IMR-90 (cell line): ENCODE measurements at regions not wholly inside any gene's neighbourhood (a gene's known extent, or its start where the extent isn't known, plus 50 kb on each side); places are given as distances from the start of the nearest gene placed in this dataset.

Source experiments
- BHLHE40 ChIP-seq: fragments of 150-350 bp; IDR thresholded peaks from 2 replicates; pipeline ENCODE4 v1.6.1; 2016; ENCODE audit warnings: mild to moderate bottlenecking, low read depth, low read length
- CEBPB ChIP-seq: IDR thresholded peaks from 2 replicates; pipeline ENCODE4 v1.6.1; 2012; ENCODE audit warnings: low read depth, low read length, improper control_type of control experiment
- FOS ChIP-seq: fragments of 150-350 bp; IDR thresholded peaks from 2 replicates; pipeline ENCODE4 v1.6.1; 2016; ENCODE audit warnings: low read depth, low read length
- MAFK ChIP-seq: IDR thresholded peaks from 2 replicates; pipeline ENCODE4 v1.6.1; 2012; ENCODE audit warnings: low read depth, low read length, improper control_type of control experiment
- MXI1 ChIP-seq: IDR thresholded peaks from 2 replicates; pipeline ENCODE4 v1.6.1; 2012; ENCODE audit warnings: low read depth, mild to moderate bottlenecking, low read length, moderate library complexity, borderline replicate concordance
- NFE2L2 ChIP-seq: fragments of 150-350 bp; IDR thresholded peaks from 2 replicates; pipeline ENCODE4 v1.6.1; 2016; ENCODE audit warnings: low read depth, mild to moderate bottlenecking, low read length
- POLR2A ChIP-seq: IDR thresholded peaks from 2 replicates; pipeline ENCODE4 v1.6.1; 2012; ENCODE audit warnings: mild to moderate bottlenecking, low read depth, low read length
- RAD21 ChIP-seq: IDR thresholded peaks from 2 replicates; pipeline ENCODE4 v1.6.1; 2012; ENCODE audit warnings: low read length, improper control_type of control experiment
- SMC3 ChIP-seq: fragments of 150-350 bp; IDR thresholded peaks from 2 replicates; pipeline ENCODE4 v1.6.1; 2016; ENCODE audit warnings: low read depth, mild to moderate bottlenecking, antibody characterized with exemption, low read length, moderate library complexity
- TF ChIP-seq, protein P1 (sequence below): conservative IDR thresholded peaks from 2 replicates; pipeline ENCODE4 v1.5.1; 2012; ENCODE audit warnings: mild to moderate bottlenecking, low read depth, low read length, improper control_type of control experiment

DNA sequence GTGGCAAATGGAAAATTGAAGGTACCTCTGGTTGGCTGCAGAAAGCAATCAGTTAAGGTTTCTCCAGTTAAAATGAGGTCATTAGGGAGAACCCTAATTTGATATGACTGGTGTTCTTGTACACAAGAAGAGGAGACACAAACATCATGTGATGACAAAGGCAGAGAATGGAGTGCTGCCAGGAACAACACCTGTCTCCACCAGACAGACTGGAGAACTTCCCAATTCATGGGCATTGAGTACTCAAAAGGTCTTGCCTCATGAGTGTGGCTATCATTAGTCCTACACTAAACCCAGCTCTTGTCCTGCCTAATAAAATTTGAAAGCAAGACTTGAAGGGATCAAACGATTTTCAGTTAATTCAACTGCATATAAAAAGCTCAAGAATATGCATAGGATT lies 152.6 kb downstream of the PTPN20 start:
- TF ChIP-seq, protein P1, sequence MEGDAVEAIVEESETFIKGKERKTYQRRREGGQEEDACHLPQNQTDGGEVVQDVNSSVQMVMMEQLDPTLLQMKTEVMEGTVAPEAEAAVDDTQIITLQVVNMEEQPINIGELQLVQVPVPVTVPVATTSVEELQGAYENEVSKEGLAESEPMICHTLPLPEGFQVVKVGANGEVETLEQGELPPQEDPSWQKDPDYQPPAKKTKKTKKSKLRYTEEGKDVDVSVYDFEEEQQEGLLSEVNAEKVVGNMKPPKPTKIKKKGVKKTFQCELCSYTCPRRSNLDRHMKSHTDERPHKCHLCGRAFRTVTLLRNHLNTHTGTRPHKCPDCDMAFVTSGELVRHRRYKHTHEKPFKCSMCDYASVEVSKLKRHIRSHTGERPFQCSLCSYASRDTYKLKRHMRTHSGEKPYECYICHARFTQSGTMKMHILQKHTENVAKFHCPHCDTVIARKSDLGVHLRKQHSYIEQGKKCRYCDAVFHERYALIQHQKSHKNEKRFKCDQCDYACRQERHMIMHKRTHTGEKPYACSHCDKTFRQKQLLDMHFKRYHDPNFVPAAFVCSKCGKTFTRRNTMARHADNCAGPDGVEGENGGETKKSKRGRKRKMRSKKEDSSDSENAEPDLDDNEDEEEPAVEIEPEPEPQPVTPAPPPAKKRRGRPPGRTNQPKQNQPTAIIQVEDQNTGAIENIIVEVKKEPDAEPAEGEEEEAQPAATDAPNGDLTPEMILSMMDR, result no peak
- TF ChIP-seq POLR2A (no peak), SMC3 (no peak), BHLHE40 (no peak), RAD21 (no peak), NFE2L2 (no peak), MAFK (no peak), CEBPB (no peak), MXI1 (no peak), FOS (no peak)
